Spleen (tissue), 7 donors: ENCODE measurements at regions not wholly inside any gene's neighbourhood (a gene's known extent, or its start where the extent isn't known, plus 50 kb on each side); places are given as distances from the start of the nearest gene placed in this dataset.

ENCODE experiments used
- POLR2A ChIP-seq, 3 donors: fragments of 450-650 bp; IDR thresholded peaks; one replicate each; pipeline ENCODE4 v1.5.1; 2017; ENCODE audit warnings: antibody characterized with exemption in 3 of 3, mild to moderate bottlenecking in 1 of 3
- POLR2AphosphoS5 ChIP-seq, 3 donors: sonication (generic); formaldehyde crosslinking; IDR thresholded peaks; one replicate each; pipeline ENCODE4 v1.5.1; 2017; ENCODE audit warnings: antibody characterized with exemption in 3 of 3
- TF ChIP-seq, protein P1 (sequence below), 11 experiments: fragments of 200-600 bp in 7 of 11; fragments of 450-650 bp in 4 of 11; sonication (generic) in 4 of 11; IDR thresholded peaks in 8 of 11; conservative IDR thresholded peaks in 3 of 11; 1 replicate in 7 of 11; 2 replicates in 4 of 11; pipeline versions ENCODE4 v1.4.0 to v1.8.0; 2016 to 2021; ENCODE audit warnings: antibody characterized with exemption in 11 of 11, inconsistent platforms in 4 of 11, mild to moderate bottlenecking in 1 of 11
- donor health status: DM: no; HTN: no; CAD: no; lungs with moderate emphysema.
- donor health status: DM: no; HTN: no; CAD: no.
- donor health status: DM: no; HTN: no; CAD: no.

DNA sequence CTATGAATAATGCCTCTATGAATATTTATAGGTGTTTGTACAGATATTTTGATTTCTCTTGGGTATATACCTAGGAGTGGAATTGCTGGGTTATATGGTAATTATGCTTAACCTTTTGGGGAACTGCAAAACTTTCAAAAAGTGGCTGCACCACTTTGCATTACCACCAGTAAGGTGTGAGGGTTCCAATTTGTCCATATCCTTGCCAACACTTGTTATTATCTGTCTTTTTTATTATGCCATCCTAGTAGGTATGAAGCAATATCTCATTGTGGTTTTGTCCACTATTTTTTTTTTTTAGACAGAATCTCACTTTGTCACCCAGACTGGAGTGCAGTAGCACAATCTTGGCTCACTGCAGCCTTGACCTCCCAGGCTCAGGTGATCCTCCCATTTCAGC, 112.2 kb upstream of the FBXO11 start:
- TF ChIP-seq, protein P1, sequence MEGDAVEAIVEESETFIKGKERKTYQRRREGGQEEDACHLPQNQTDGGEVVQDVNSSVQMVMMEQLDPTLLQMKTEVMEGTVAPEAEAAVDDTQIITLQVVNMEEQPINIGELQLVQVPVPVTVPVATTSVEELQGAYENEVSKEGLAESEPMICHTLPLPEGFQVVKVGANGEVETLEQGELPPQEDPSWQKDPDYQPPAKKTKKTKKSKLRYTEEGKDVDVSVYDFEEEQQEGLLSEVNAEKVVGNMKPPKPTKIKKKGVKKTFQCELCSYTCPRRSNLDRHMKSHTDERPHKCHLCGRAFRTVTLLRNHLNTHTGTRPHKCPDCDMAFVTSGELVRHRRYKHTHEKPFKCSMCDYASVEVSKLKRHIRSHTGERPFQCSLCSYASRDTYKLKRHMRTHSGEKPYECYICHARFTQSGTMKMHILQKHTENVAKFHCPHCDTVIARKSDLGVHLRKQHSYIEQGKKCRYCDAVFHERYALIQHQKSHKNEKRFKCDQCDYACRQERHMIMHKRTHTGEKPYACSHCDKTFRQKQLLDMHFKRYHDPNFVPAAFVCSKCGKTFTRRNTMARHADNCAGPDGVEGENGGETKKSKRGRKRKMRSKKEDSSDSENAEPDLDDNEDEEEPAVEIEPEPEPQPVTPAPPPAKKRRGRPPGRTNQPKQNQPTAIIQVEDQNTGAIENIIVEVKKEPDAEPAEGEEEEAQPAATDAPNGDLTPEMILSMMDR (IDR thresholded peaks at IDR 0.05 in 8 of 11, conservative IDR thresholded peaks at IDR 0.05 in 3 of 11), result no peak
- TF ChIP-seq POLR2A (IDR thresholded peaks at IDR 0.05) (no peak), POLR2AphosphoS5 (IDR thresholded peaks at IDR 0.05) (no peak)
